Neural progenitor cell (in vitro differentiated cells): ENCODE measurements at regions not wholly inside any gene's neighbourhood (a gene's known extent, or its start where the extent isn't known, plus 50 kb on each side); places are given as distances from the start of the nearest gene placed in this dataset.

Experiments
- EZH2 ChIP-seq: fragments of 200-600 bp; sonication (generic); IDR thresholded peaks from 2 replicates; pipeline ENCODE4 v1.6.1; 2017; ENCODE audit warnings: antibody characterized with exemption, mild to moderate bottlenecking, moderate library complexity
- EZH2phosphoT487 ChIP-seq: fragments of 200-600 bp; sonication (generic); IDR thresholded peaks from 2 replicates; pipeline ENCODE4 v1.6.1; 2017; ENCODE audit warnings: antibody characterized with exemption
- TF ChIP-seq, protein P1 (sequence below): fragments of 200-600 bp; sonication (generic); IDR thresholded peaks from 2 replicates; pipeline ENCODE4 v1.5.1; 2017; ENCODE audit warnings: antibody characterized with exemption, mild to moderate bottlenecking

DNA sequence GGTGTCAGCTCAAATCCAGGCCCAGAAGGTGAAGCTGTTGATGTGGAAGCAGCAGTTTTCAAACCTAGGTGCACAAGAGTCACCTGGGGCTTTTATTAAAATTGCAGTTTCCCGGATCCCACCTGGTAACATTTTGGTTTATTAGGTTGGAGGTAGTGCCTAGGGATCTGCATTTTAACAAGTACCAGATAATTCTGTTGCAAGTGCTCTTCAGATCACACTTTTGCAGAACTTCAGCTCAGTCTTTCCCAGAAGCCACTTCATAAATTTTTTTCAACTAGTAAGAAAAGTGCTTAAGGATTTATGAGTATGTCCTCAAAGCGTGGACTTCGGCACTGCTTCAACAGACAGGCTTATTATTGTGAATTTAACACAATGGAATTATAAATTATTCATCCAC lies 213.8 kb downstream of the ADRA2A start:
- TF ChIP-seq, protein P1, sequence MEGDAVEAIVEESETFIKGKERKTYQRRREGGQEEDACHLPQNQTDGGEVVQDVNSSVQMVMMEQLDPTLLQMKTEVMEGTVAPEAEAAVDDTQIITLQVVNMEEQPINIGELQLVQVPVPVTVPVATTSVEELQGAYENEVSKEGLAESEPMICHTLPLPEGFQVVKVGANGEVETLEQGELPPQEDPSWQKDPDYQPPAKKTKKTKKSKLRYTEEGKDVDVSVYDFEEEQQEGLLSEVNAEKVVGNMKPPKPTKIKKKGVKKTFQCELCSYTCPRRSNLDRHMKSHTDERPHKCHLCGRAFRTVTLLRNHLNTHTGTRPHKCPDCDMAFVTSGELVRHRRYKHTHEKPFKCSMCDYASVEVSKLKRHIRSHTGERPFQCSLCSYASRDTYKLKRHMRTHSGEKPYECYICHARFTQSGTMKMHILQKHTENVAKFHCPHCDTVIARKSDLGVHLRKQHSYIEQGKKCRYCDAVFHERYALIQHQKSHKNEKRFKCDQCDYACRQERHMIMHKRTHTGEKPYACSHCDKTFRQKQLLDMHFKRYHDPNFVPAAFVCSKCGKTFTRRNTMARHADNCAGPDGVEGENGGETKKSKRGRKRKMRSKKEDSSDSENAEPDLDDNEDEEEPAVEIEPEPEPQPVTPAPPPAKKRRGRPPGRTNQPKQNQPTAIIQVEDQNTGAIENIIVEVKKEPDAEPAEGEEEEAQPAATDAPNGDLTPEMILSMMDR, result no peak
- no peak for TF ChIP-seq EZH2
- TF ChIP-seq EZH2phosphoT487, result no peak
